Common myeloid progenitor, CD34-positive (primary cell): ENCODE measurements at regions not wholly inside any gene's neighbourhood (a gene's known extent, or its start where the extent isn't known, plus 50 kb on each side); places are given as distances from the start of the nearest gene placed in this dataset.
A peak's percentile ranks its signal among the peaks of the same experiment; 100 is the strongest.

Experiments
- CTCF ChIA-PET: fragments of 350-600 bp; sonication (Branson Sonifier 250); formaldehyde crosslinking; loops from one replicate; lab custom pipeline; 2021; ENCODE audit warnings: antibody characterized with exemption; lab: Charles Lee
- POLR2A ChIA-PET: fragments of 350-600 bp; sonication (Branson Sonifier 250); formaldehyde crosslinking; loops from one replicate; lab custom pipeline; 2021; ENCODE audit warnings: antibody characterized with exemption; lab: Charles Lee
- DNase-seq, 3 donors: peaks; one replicate each; pipeline versions ENCODE4 v3.0.0 to v3.0.0-alpha.2; 2013
- H3K27ac ChIP-seq, 2 experiments: 1 replicate in 1 of 2; 2 replicates in 1 of 2; pipeline ENCODE4 v1.7.0; 2013; ENCODE audit warnings: inconsistent platforms in 2 of 2, low read length in 2 of 2, mild to moderate bottlenecking in 2 of 2, low read depth in 1 of 2, moderate library complexity in 1 of 2; ENCODE audit not compliant: severe bottlenecking in 2 of 2, insufficient read depth in 1 of 2, poor library complexity in 1 of 2
- H3K27me3 ChIP-seq, 5 experiments: replicated peaks in 2 of 5; 1 replicate in 3 of 5; 2 replicates in 2 of 5; pipeline versions ENCODE4 v1.6.1 to v1.7.0; 2013; ENCODE audit warnings: low read length in 4 of 5, mild to moderate bottlenecking in 2 of 5, moderate library complexity in 2 of 5, inconsistent platforms in 1 of 5; ENCODE audit not compliant: insufficient read depth in 5 of 5, control insufficient read depth in 4 of 5
- H3K36me3 ChIP-seq, 4 experiments: 1 replicate in 2 of 4; 2 replicates in 2 of 4; pipeline versions ENCODE4 v1.6.1 to v1.7.0; 2013; ENCODE audit warnings: low read length in 3 of 4, control low read depth in 1 of 4, mild to moderate bottlenecking in 1 of 4; ENCODE audit not compliant: control insufficient read depth in 4 of 4, insufficient read depth in 4 of 4
- H3K4me1 ChIP-seq, 4 experiments: 1 replicate in 3 of 4; 2 replicates in 1 of 4; pipeline versions ENCODE4 v1.6.1 to v1.7.1; 2013; ENCODE audit warnings: low read length in 3 of 4, mild to moderate bottlenecking in 3 of 4, control low read depth in 1 of 4, inconsistent platforms in 1 of 4, moderate library complexity in 1 of 4; ENCODE audit not compliant: control insufficient read depth in 4 of 4, insufficient read depth in 4 of 4; ENCODE audit errors: control extremely low read depth in 1 of 4
- H3K4me3 ChIP-seq, 7 experiments: 1 replicate in 4 of 7; 2 replicates in 3 of 7; pipeline versions ENCODE4 v1.5.1 to v1.7.0; 2013; ENCODE audit warnings: mild to moderate bottlenecking in 7 of 7, low read length in 6 of 7, moderate library complexity in 6 of 7, inconsistent platforms in 2 of 7, low read depth in 2 of 7, control low read depth in 1 of 7; ENCODE audit not compliant: insufficient read depth in 4 of 7, control insufficient read depth in 1 of 7; ENCODE audit errors: extremely low read depth in 1 of 7
- H3K9me3 ChIP-seq, 5 experiments: 1 replicate in 4 of 5; 2 replicates in 1 of 5; pipeline versions ENCODE4 v1.6.1 to v1.7.1; 2013; ENCODE audit warnings: low read length in 4 of 5, mild to moderate bottlenecking in 2 of 5, inconsistent platforms in 1 of 5, low read depth in 1 of 5, moderate library complexity in 1 of 5; ENCODE audit not compliant: control insufficient read depth in 4 of 5, insufficient read depth in 2 of 5; ENCODE audit errors: control extremely low read depth in 1 of 5
- WGBS: methylation state at CpG from one replicate; pipeline ENCODE4 v1.1.5; 2013; ENCODE audit not compliant: insufficient coverage; 5-methylcytosine and 5-hydroxymethylcytosine counted together

GRCh38 chr2:204046145-204046544, 109.6 kb downstream of the ICOS start:
- Histone ChIP-seq H3K4me1 (peaks cover 2 to 3% (median 2%) of the 10 kb centered on the region in 4 experiments), H3K4me3 (no peak overlapping the region), H3K27ac (no peak overlapping the region), H3K36me3 (no peaks in the 10 kb centered on the region), H3K9me3 (peaks cover 0 to 4% (median 0%) of the 10 kb centered on the region in 5 experiments), H3K27me3 (no peaks in the 10 kb centered on the region)
- DNase-seq, result no peak
- ChIA-PET POLR2A (no interaction called here), CTCF (no interaction called here)
- WGBS, result 93% methylated on average over 2 of the region's 2 CpGs

GRCh38 chr2:204049635-204050034, 113.1 kb downstream of the ICOS start:
- H3K27ac ChIP-seq, result no peak overlapping the region
- H3K36me3 ChIP-seq, result no peaks in the 10 kb centered on the region
- H3K4me1 ChIP-seq, result peaks cover 2 to 3% (median 2%) of the 10 kb centered on the region in 4 experiments
- no peaks in the 10 kb centered on the region for H3K9me3 ChIP-seq
- ChIA-PET CTCF (no interaction called here), POLR2A (no interaction called here)
- no peak overlapping the region for H3K4me3 ChIP-seq
- peaks cover 0 to 6% (median 0%) of the 10 kb centered on the region in 5 experiments for H3K27me3 ChIP-seq
- peak in 2 of 3 donors; percentile 14 to 40 for DNase-seq

GRCh38 chr2:204050681-204051080, 114.1 kb downstream of the ICOS start:
- peaks cover 0 to 6% (median 0%) of the 10 kb centered on the region in 5 experiments for H3K27me3 ChIP-seq
- no peak for DNase-seq
- H3K27ac ChIP-seq, result no peak overlapping the region
- CTCF ChIA-PET, result interaction anchor here (0.9 to 4.7 kb wide), 8 partner anchors 10 to 565 kb away, joined by 3 to 28 read pairs (median 4); no protein-coding TSS in a partner anchor
- POLR2A ChIA-PET, result no interaction called here
- H3K4me3 ChIP-seq, result no peak overlapping the region
- peaks cover 2 to 3% (median 2%) of the 10 kb centered on the region in 4 experiments for H3K4me1 ChIP-seq
- H3K9me3 ChIP-seq, result no peaks in the 10 kb centered on the region
- 100% methylated on average over 3 of the region's 5 CpGs for WGBS
- H3K36me3 ChIP-seq, result no peaks in the 10 kb centered on the region

DNA sequence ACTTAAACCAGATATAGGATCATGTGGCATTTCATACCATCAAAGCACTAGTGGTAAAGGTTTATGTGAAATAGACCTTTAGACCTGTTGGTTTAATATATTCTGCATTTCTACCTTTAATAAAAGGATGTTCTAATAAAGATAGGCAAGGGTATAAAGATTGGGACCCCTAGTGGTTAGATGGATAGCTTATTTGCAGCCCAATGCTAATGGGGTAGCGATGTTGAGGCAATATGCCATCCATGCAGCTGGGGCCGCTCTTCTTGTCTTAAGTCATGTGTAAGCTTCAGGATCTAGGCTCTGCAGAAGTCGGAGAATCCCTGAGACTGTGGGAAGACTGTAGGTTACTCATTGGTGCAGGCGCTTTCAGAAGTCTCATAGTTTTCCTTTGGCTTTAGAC, 114.9 kb downstream of the ICOS start:
- H3K36me3 ChIP-seq, result no peaks in the 10 kb centered on the region
- ChIA-PET POLR2A (no interaction called here), CTCF (interaction anchor here (0.7 to 4.7 kb wide), 10 partner anchors 9 to 566 kb away, joined by 3 to 28 read pairs (median 4); no protein-coding TSS in a partner anchor)
- H3K4me1 ChIP-seq, result peaks cover 2 to 3% (median 2%) of the 10 kb centered on the region in 4 experiments
- peaks cover 0 to 6% (median 0%) of the 10 kb centered on the region in 5 experiments for H3K27me3 ChIP-seq
- WGBS, result 95% methylated on average over 4 of the region's 4 CpGs
- no peak overlapping the region for H3K27ac ChIP-seq
- peak in 2 of 3 donors; percentile 23 to 26 for DNase-seq
- H3K9me3 ChIP-seq, result no peaks in the 10 kb centered on the region
- H3K4me3 ChIP-seq, result no peak overlapping the region

DNA sequence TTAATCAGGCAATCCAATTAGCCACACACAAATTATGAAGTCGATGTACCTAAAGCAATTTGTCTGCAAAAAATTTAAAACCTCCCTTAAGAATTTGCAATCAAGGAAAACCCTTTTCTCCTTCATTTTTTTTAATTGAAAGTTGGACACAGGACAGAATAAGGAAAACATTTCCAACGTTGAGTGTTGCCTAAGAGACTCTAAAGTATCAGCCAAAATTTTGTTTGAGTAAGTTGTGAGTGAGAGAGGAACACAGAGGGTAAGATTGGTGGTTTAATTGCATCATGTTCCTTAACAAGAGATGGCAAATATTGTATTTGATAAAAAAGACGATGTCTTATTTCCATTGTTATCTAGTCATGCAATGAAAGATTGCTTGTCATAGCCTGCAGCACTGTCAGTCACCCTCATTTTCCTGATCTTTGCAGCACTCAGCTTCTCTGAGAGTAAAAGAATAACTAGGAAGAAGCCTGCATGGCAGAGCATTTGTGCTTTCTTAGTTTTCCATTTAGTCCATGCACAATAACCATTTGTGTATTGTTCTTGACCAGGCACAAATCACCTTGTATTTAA, 115.5 kb downstream of the ICOS start:
- POLR2A ChIA-PET, result no interaction called here
- Histone ChIP-seq H3K27me3 (peaks cover 0 to 6% (median 0%) of the 10 kb centered on the region in 5 experiments), H3K27ac (no peak overlapping the region), H3K4me1 (peaks cover 2 to 3% (median 2%) of the 10 kb centered on the region in 4 experiments), H3K36me3 (no peaks in the 10 kb centered on the region), H3K4me3 (no peak overlapping the region), H3K9me3 (no peaks in the 10 kb centered on the region)
- CTCF ChIA-PET, result interaction anchor here (0.7 to 4.7 kb wide), 5 partner anchors 13 to 567 kb away, joined by 3 to 28 read pairs (median 6); no protein-coding TSS in a partner anchor
- 75% methylated on average over 2 of the region's 3 CpGs for WGBS
- DNase-seq, result no peak

DNA sequence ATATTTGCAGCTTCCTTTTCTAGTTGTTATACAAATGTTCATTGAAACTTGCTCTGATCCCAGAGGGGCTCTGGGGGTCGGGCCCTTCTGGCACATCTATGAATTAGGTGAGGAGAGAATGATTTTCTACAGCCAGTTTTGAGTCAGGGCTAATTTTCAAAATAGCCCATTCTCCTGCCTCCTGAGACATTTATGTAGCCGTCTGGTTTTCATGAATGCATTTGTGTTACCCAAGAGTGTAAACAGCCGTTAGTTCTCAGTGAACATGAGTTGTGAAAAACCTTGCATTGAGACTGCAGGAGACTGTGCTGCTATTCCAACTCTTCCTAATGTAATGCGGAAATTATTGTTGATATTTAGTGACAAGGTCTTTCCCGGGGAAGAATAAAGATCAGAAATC, 122.5 kb downstream of the ICOS start:
- Histone ChIP-seq H3K27ac (no peak overlapping the region), H3K36me3 (no peaks in the 10 kb centered on the region), H3K9me3 (no peaks in the 10 kb centered on the region), H3K4me1 (no peaks in the 10 kb centered on the region), H3K27me3 (no peaks in the 10 kb centered on the region), H3K4me3 (no peak overlapping the region)
- CTCF ChIA-PET, result no interaction called here
- DNase-seq, result no peak
- 100% methylated on average over 2 of the region's 5 CpGs for WGBS
- POLR2A ChIA-PET, result no interaction called here

- ChIA-PET POLR2A (no interaction called here), CTCF (interaction anchor here (1.0 kb wide), 1 partner anchor 10 kb away, joined by 3 read pairs; no protein-coding TSS in a partner anchor)
- Histone ChIP-seq H3K4me3 (no peak overlapping the region), H3K27me3 (no peaks in the 10 kb centered on the region), H3K27ac (no peak overlapping the region), H3K36me3 (no peaks in the 10 kb centered on the region), H3K9me3 (no peaks in the 10 kb centered on the region), H3K4me1 (no peaks in the 10 kb centered on the region)
- 73% methylated on average over 3 of the region's 4 CpGs for WGBS
- DNase-seq, result no peak
Measured at GRCh38 chr2:204060841-204061240, 124.3 kb downstream of the ICOS start.
